Mucosa of descending colon (tissue), 3 donors: ENCODE measurements at regions not wholly inside any gene's neighbourhood (a gene's known extent, or its start where the extent isn't known, plus 50 kb on each side); places are given as distances from the start of the nearest gene placed in this dataset.

Source experiments
- ATAC-seq: fragments of 200-7000 bp; cut with Tn5 transposase; one replicate; pipeline ENCODE4 v1.9.1; 2020; ENCODE audit warnings: mild to moderate bottlenecking, moderate library complexity
- DNase-seq, 3 donors: peaks; one replicate each; pipeline ENCODE4 v3.0.0-alpha.2; 2020
- H3K36me3 ChIP-seq: fragments of 200-600 bp; one replicate; pipeline ENCODE4 v1.8.0; 2021; ENCODE audit warnings: low read depth, mild to moderate bottlenecking
- H3K4me1 ChIP-seq: fragments of 200-600 bp; one replicate; pipeline ENCODE4 v1.8.0; 2021; ENCODE audit warnings: low read depth, mild to moderate bottlenecking
- H3K4me3 ChIP-seq: fragments of 200-600 bp; one replicate; pipeline ENCODE4 v1.8.0; 2021; ENCODE audit warnings: mild to moderate bottlenecking
- H3K9me3 ChIP-seq: fragments of 200-600 bp; one replicate; pipeline ENCODE4 v1.8.0; 2021; ENCODE audit warnings: mild to moderate bottlenecking
- CTCF ChIP-seq: fragments of 200-600 bp; IDR thresholded peaks from one replicate; pipeline ENCODE4 v1.8.0; 2022; ENCODE audit warnings: antibody characterized with exemption, mild to moderate bottlenecking
- intact Hi-C, 2 donors: fragments of 100-400 bp; cut with DNase I in 1 of 2; cut with micrococcal nuclease in 1 of 2; formaldehyde crosslinking; loops; one replicate each; pipeline versions ENCODE4 v1.11.0 to v1.11.1; 2022; cut with DNase I, micrococcal nuclease
- donor health status: DM: no; HTN: no; CAD: no; lungs with moderate emphysema.
- donor health status: DM: no; HTN: no; CAD: no.
- donor health status: DM: no; HTN: yes; CAD: no.

DNA sequence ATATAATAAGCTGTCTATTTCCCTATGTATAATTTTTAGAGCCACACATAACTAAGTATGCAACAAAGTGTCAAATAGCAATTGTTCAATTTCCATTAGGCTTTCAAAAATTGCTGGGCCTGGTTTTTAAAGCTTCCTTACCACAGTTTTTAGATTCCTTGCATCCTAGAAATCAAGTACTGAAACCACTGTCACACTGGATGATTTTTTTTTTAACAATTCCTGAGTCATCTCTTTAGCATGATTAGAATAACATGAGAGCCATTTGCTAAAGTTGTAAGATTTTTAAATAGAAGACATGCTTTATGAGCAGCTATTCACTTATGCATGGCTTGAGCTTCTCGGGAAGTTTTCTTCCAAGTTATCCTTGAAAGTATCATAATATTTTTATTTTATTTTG, 319.5 kb upstream of the NXPH2 start:
- no peak for DNase-seq
- intact Hi-C loops, result no loop called here
- Histone ChIP-seq H3K4me3 (no peak overlapping the region), H3K36me3 (no peaks in the 10 kb centered on the region), H3K4me1 (no peaks in the 10 kb centered on the region), H3K9me3 (no peaks in the 10 kb centered on the region)
- no peak for TF ChIP-seq CTCF
- ATAC-seq, result no peak

- TF ChIP-seq CTCF, result no peak
- Histone ChIP-seq H3K9me3 (no peaks in the 10 kb centered on the region), H3K36me3 (no peaks in the 10 kb centered on the region), H3K4me3 (no peak overlapping the region), H3K4me1 (no peaks in the 10 kb centered on the region)
- no peak for ATAC-seq
- DNase-seq, result no peak
- intact Hi-C loops, result no loop called here
Observed at GRCh38 chr2:139098961-139099360, 318.8 kb upstream of the NXPH2 start.

DNA sequence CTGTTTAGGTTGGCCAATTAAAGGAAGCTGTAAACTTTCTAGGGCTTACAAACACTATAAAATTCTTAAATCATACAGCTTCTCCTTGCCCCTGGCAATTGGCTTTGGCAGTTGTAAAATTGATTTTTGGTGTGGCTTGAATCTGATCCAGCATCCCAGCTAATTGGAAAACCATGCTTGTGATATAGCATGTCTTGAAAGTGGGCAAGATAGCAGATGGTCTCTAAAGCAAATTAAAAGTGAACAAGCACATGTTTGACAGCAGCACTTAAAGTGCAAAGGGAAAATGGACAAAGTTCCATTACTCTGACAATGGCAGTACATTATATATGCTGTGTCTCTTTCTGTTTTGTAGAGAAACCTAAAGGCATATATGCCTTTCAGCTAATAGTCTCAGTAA, 302.9 kb upstream of the NXPH2 start:
- no peaks in the 10 kb centered on the region for H3K9me3 ChIP-seq
- no peaks in the 10 kb centered on the region for H3K36me3 ChIP-seq
- TF ChIP-seq CTCF, result no peak
- no peak for ATAC-seq
- intact Hi-C loops, result no loop called here
- H3K4me3 ChIP-seq, result no peak overlapping the region
- DNase-seq, result no peak
- no peaks in the 10 kb centered on the region for H3K4me1 ChIP-seq

DNA sequence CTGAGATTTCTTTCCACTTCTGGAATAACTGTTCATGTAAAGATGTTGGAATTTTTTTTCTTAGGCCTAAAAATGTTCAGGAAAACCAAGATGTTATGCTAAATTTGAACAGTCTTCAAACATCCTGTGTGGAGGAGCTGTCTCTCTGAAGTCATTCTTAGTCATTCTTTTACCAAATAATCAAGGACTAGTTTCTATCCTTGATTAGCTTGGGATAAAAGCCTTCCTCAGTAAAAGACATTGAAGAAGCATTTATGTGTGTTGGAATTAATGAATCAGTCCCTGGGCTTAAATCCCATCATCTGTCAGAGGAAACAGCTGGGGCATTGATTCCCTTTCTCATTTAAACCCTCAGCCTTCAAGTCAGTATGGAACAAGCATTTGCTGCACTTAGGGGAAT, 300.1 kb upstream of the NXPH2 start:
- Histone ChIP-seq H3K4me1 (no peaks in the 10 kb centered on the region), H3K9me3 (no peaks in the 10 kb centered on the region), H3K36me3 (no peaks in the 10 kb centered on the region), H3K4me3 (no peak overlapping the region)
- DNase-seq (no peak), ATAC-seq (no peak)
- no peak for TF ChIP-seq CTCF
- intact Hi-C loops, result no loop called here

GRCh38 chr2:139079311-139079710, 299.1 kb upstream of the NXPH2 start:
- ATAC-seq, result no peak
- intact Hi-C loops, result no loop called here
- no peak for TF ChIP-seq CTCF

GRCh38 chr2:139078376-139078775, 298.2 kb upstream of the NXPH2 start:
- intact Hi-C loops, result no loop called here
- ATAC-seq, result no peak
- no peaks in the 10 kb centered on the region for H3K9me3 ChIP-seq
- H3K36me3 ChIP-seq, result no peaks in the 10 kb centered on the region
- no peaks in the 10 kb centered on the region for H3K4me1 ChIP-seq
- no peak for TF ChIP-seq CTCF
- no peak for DNase-seq
- H3K4me3 ChIP-seq, result no peak overlapping the region

More at GRCh38 chr2:139079311-139079710, 299.1 kb upstream of the NXPH2 start:
- Histone ChIP-seq H3K36me3 (no peaks in the 10 kb centered on the region), H3K4me1 (no peaks in the 10 kb centered on the region), H3K9me3 (no peaks in the 10 kb centered on the region), H3K4me3 (no peak overlapping the region)
- no peak for DNase-seq
